SHP77 (cell line): ENCODE measurements at regions not wholly inside any gene's neighbourhood (a gene's known extent, or its start where the extent isn't known, plus 50 kb on each side); places are given as distances from the start of the nearest gene placed in this dataset.

Experiments
- DNase-seq, 2 experiments: peaks; one replicate each; lab custom pipeline; 2025; lab: John Stamatoyannopoulos, UW

GRCh38 chr20:40769677-40770285 is 80.7 kb upstream of the MAFB start:
- no peak for DNase-seq

- DNase-seq = no peak
These were observed 81.7 kb upstream of the MAFB start for GRCh38 chr20:40770564-40771307.

- no peak for DNase-seq
These were observed 82.2 kb upstream of the MAFB start for GRCh38 chr20:40771308-40771610.

- no peak for DNase-seq
These were observed 82.9 kb upstream of the MAFB start for GRCh38 chr20:40771848-40772511.

- DNase-seq = no peak
These were observed 84.3 kb upstream of the MAFB start for GRCh38 chr20:40773376-40773775.

GRCh38 chr20:40774252-40774651 is 85.2 kb upstream of the MAFB start:
- no peak for DNase-seq

GRCh38 chr20:40775561-40776146 is 86.6 kb upstream of the MAFB start:
- DNase-seq = no peak

- no peak for DNase-seq
These were observed 87.7 kb upstream of the MAFB start for GRCh38 chr20:40776466-40777457.

GRCh38 chr20:40777653-40778052 is 88.6 kb upstream of the MAFB start:
- no peak for DNase-seq

- DNase-seq = no peak
These were observed 90.0 kb upstream of the MAFB start for GRCh38 chr20:40778894-40779496.

GRCh38 chr20:40781327-40782042 is 92.4 kb upstream of the MAFB start:
- DNase-seq = no peak

- no peak for DNase-seq
These were observed 93.0 kb upstream of the MAFB start for GRCh38 chr20:40782043-40782368.

- DNase-seq = no peak
These were observed 96.3 kb upstream of the MAFB start for GRCh38 chr20:40785346-40785745.

- no peak for DNase-seq
These were observed 97.3 kb upstream of the MAFB start for GRCh38 chr20:40786336-40786735.

GRCh38 chr20:40787941-40788340 is 98.9 kb upstream of the MAFB start:
- DNase-seq = no peak

GRCh38 chr20:40797425-40797824 is 108.4 kb upstream of the MAFB start:
- DNase-seq = no peak

- no peak for DNase-seq
These were observed 109.0 kb upstream of the MAFB start for GRCh38 chr20:40798066-40798465.

GRCh38 chr20:40802886-40803285 is 113.8 kb upstream of the MAFB start:
- no peak for DNase-seq

GRCh38 chr20:40803381-40803780 is 114.3 kb upstream of the MAFB start:
- DNase-seq = no peak

GRCh38 chr20:40805592-40805991 is 116.6 kb upstream of the MAFB start:
- DNase-seq = no peak
